IMR-90 (cell line): ENCODE measurements at regions not wholly inside any gene's neighbourhood (a gene's known extent, or its start where the extent isn't known, plus 50 kb on each side); places are given as distances from the start of the nearest gene placed in this dataset.

ENCODE experiments used
- ATAC-seq: fragments of 200-7000 bp; cut with Tn5 transposase; 2 replicates; pipeline ENCODE4 v1.9.1; 2020; ENCODE audit warnings: low read depth, mild to moderate bottlenecking, moderate library complexity
- BruUV-seq: library from RNA; stranded (reverse); fragments of 400-500 nt; replicated peaks from 2 replicates; lab custom pipeline; 2021; lab: Mats Ljungman, UMichigan
- CTCF ChIA-PET: fragments of 300-600 bp; formaldehyde crosslinking; extraction: SDS; loops from one replicate; lab custom pipeline; 2021; ENCODE audit warnings: antibody characterized with exemption; lab: Yijun Ruan, JAX
- POLR2A ChIA-PET: fragments of 300-600 bp; sonication (Branson Sonifier 250); formaldehyde crosslinking; loops from one replicate; lab custom pipeline; 2022; ENCODE audit warnings: antibody characterized with exemption; ENCODE audit not compliant: unreplicated experiment; lab: Charles Lee
- DNase-seq: peaks from one replicate; pipeline ENCODE4 v3.0.0; 2013
- H2AFZ ChIP-seq: replicated peaks from 2 replicates; pipeline ENCODE3; 2013; ENCODE audit warnings: low read length, mild to moderate bottlenecking; ENCODE audit not compliant: poor library complexity
- H2AK5ac ChIP-seq: 2 replicates; pipeline ENCODE4 v1.6.1; 2013; ENCODE audit warnings: low read depth, low read length, inconsistent platforms
- H2AK9ac ChIP-seq: replicated peaks from 2 replicates; pipeline ENCODE3; 2013; ENCODE audit warnings: mild to moderate bottlenecking, low read depth, low read length, moderate library complexity; ENCODE audit not compliant: poor library complexity
- H2BK120ac ChIP-seq: 2 replicates; pipeline ENCODE4 v1.6.1; 2013; ENCODE audit warnings: low read depth, low read length, inconsistent platforms
- H2BK15ac ChIP-seq: 3 replicates; pipeline ENCODE4 v1.6.1; 2013; ENCODE audit warnings: low read depth, low read length, inconsistent platforms
- H2BK20ac ChIP-seq: 2 replicates; pipeline ENCODE4 v1.6.1; 2013; ENCODE audit warnings: low read depth, mild to moderate bottlenecking, inconsistent platforms, low read length, moderate library complexity
- H2BK5ac ChIP-seq: 2 replicates; pipeline ENCODE4 v1.6.1; 2013; ENCODE audit warnings: mild to moderate bottlenecking, low read depth, low read length, inconsistent platforms; ENCODE audit not compliant: poor library complexity, severe bottlenecking
- H3K14ac ChIP-seq: replicated peaks from 2 replicates; pipeline ENCODE4 v1.6.1; 2013; ENCODE audit warnings: low read depth, low read length, inconsistent platforms
- H3K18ac ChIP-seq: 2 replicates; pipeline ENCODE4 v1.6.1; 2013; ENCODE audit warnings: low read depth, low read length, control low read depth
- H3K23ac ChIP-seq: 2 replicates; pipeline ENCODE4 v1.6.1; 2013; ENCODE audit warnings: low read depth, low read length, inconsistent platforms
- H3K27ac ChIP-seq: 2 replicates; pipeline ENCODE4 v1.5.1; 2013; ENCODE audit warnings: mild to moderate bottlenecking, control low read depth, low read length; ENCODE audit not compliant: insufficient read depth
- H3K27me3 ChIP-seq: 2 replicates; pipeline ENCODE4 v1.6.1; 2013; ENCODE audit warnings: low read length; ENCODE audit not compliant: control insufficient read depth, insufficient read depth
- H3K36me3 ChIP-seq: 2 replicates; pipeline ENCODE4 v1.6.1; 2013; ENCODE audit warnings: low read length, mixed read lengths; ENCODE audit not compliant: control insufficient read depth, insufficient read depth
- H3K4ac ChIP-seq: 2 replicates; pipeline ENCODE4 v1.6.1; 2013; ENCODE audit warnings: low read depth, low read length, inconsistent platforms
- H3K4me1 ChIP-seq: 2 replicates; pipeline ENCODE4 v1.6.1; 2013; ENCODE audit warnings: low read length, mixed read lengths; ENCODE audit not compliant: control insufficient read depth, insufficient read depth
- H3K4me2 ChIP-seq: 2 replicates; pipeline ENCODE4 v1.6.1; 2013; ENCODE audit warnings: low read depth, mild to moderate bottlenecking, control low read depth, low read length, moderate library complexity
- H3K4me3 ChIP-seq: 2 replicates; pipeline ENCODE4 v1.5.1; 2013; ENCODE audit warnings: low read depth, mild to moderate bottlenecking, control low read depth, low read length, moderate library complexity; ENCODE audit not compliant: insufficient read depth
- H3K56ac ChIP-seq: 2 replicates; pipeline ENCODE4 v1.6.1; 2013; ENCODE audit warnings: low read length, inconsistent platforms; ENCODE audit not compliant: insufficient read depth; ENCODE audit errors: extremely low read depth
- H3K79me1 ChIP-seq, 2 experiments: 2 replicates each; pipeline ENCODE4 v1.6.1; 2013; ENCODE audit warnings: low read length in 2 of 2, inconsistent platforms in 1 of 2, low read depth in 1 of 2
- H3K9ac ChIP-seq: 2 replicates; pipeline ENCODE4 v1.6.1; 2013; ENCODE audit warnings: low read depth, low read length, control low read depth
- H3K9me1 ChIP-seq: 2 replicates; pipeline ENCODE4 v1.6.1; 2013; ENCODE audit warnings: low read length, inconsistent platforms; ENCODE audit not compliant: insufficient read depth
- H3K9me3 ChIP-seq: 2 replicates; pipeline ENCODE4 v1.6.1; 2013; ENCODE audit warnings: low read length; ENCODE audit not compliant: control insufficient read depth, insufficient read depth
- H4K20me1 ChIP-seq: 2 replicates; pipeline ENCODE4 v1.6.1; 2013; ENCODE audit warnings: low read length, inconsistent platforms; ENCODE audit not compliant: insufficient read depth
- H4K5ac ChIP-seq: 2 replicates; pipeline ENCODE4 v1.6.1; 2013; ENCODE audit warnings: mild to moderate bottlenecking, low read depth, low read length, control low read depth
- H4K8ac ChIP-seq, 2 experiments: 2 replicates each; pipeline ENCODE4 v1.6.1; 2013; ENCODE audit warnings: low read depth in 2 of 2, low read length in 2 of 2, control low read depth in 1 of 2, inconsistent platforms in 1 of 2
- H4K91ac ChIP-seq: 2 replicates; pipeline ENCODE4 v1.6.1; 2013; ENCODE audit warnings: low read depth, low read length, inconsistent platforms; ENCODE audit not compliant: insufficient read depth
- BHLHE40 ChIP-seq: fragments of 150-350 bp; IDR thresholded peaks from 2 replicates; pipeline ENCODE4 v1.6.1; 2016; ENCODE audit warnings: mild to moderate bottlenecking, low read depth, low read length
- CEBPB ChIP-seq: IDR thresholded peaks from 2 replicates; pipeline ENCODE4 v1.6.1; 2012; ENCODE audit warnings: low read depth, low read length, improper control_type of control experiment
- FOS ChIP-seq: fragments of 150-350 bp; IDR thresholded peaks from 2 replicates; pipeline ENCODE4 v1.6.1; 2016; ENCODE audit warnings: low read depth, low read length
- MXI1 ChIP-seq: IDR thresholded peaks from 2 replicates; pipeline ENCODE4 v1.6.1; 2012; ENCODE audit warnings: low read depth, mild to moderate bottlenecking, low read length, moderate library complexity, borderline replicate concordance
- POLR2A ChIP-seq: IDR thresholded peaks from 2 replicates; pipeline ENCODE4 v1.6.1; 2012; ENCODE audit warnings: mild to moderate bottlenecking, low read depth, low read length
- WGBS, 2 experiments: methylation state at CpG; one replicate each; pipeline versions ENCODE4 v1.1.5 to v1.1.7; 2013; ENCODE audit warnings: missing lambda C conversion rate in 2 of 2; ENCODE audit not compliant: insufficient read length in 1 of 2; ENCODE audit errors: extremely low coverage in 2 of 2; 5-methylcytosine and 5-hydroxymethylcytosine counted together
- dilution Hi-C: fragments of 300-500 bp; cut with HindIII; formaldehyde crosslinking; loops from one replicate; pipeline ENCODE4 v1.14.3; 2018; ENCODE audit warnings: low sequenced_read_pairs; ENCODE audit not compliant: unreplicated experiment
- in situ Hi-C: fragments of 300-500 bp; cut with MboI; formaldehyde crosslinking; loops from 3 replicates; pipeline ENCODE4 v1.14.3; 2019; ENCODE audit warnings: low sequenced_read_pairs, inconsistent platforms, mixed read lengths
- intact Hi-C: fragments of 100-400 bp; cut with micrococcal nuclease; formaldehyde crosslinking; loops from 2 replicates; pipeline ENCODE4 v1.10.0; 2022
- TF ChIP-seq, protein P1 (sequence below): fragments of 150-350 bp; IDR thresholded peaks from 2 replicates; pipeline ENCODE4 v1.6.1; 2017; ENCODE audit warnings: mild to moderate bottlenecking, antibody characterized with exemption, low read length, low read depth

DNA sequence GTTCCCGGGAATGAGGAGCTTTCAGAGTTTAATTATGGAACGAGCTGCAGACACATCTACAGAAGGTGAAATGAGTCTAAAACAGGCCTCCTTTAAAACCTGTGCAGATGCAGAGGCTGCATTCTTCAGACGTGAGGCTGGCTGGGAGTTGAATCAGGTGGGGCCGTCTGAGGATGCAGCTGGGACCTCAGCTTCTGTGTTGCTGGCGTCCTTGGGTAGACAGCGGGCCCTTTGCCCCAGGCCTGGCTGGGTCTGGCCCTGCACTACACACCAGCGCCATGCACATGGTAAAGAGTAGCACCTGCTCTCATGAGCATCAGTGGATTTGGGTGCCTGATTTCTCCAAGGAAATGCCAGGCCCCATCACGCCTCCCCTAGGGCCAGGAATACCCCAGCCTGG is 67.3 kb downstream of the TMEM18 start:
- no peak overlapping the region for H2AK5ac ChIP-seq
- no peak overlapping the region for H3K4me3 ChIP-seq
- no peak overlapping the region for H3K4ac ChIP-seq
- H3K27me3 ChIP-seq: no peaks in the 10 kb centered on the region
- no peaks in the 10 kb centered on the region for H3K79me1 ChIP-seq
- H2BK20ac ChIP-seq: no peak overlapping the region
- ChIA-PET POLR2A (no interaction called here), CTCF (no interaction called here)
- no peak overlapping the region for H4K8ac ChIP-seq
- peaks cover 41% of the 10 kb centered on the region for H3K9me3 ChIP-seq
- no peak overlapping the region for H3K23ac ChIP-seq
- no peak overlapping the region for H3K27ac ChIP-seq
- no peak for TF ChIP-seq MXI1
- TF ChIP-seq POLR2A: no peak
- no peak for TF ChIP-seq FOS
- TF ChIP-seq BHLHE40: no peak
- no peak for TF ChIP-seq CEBPB
- TF ChIP-seq, protein P1, sequence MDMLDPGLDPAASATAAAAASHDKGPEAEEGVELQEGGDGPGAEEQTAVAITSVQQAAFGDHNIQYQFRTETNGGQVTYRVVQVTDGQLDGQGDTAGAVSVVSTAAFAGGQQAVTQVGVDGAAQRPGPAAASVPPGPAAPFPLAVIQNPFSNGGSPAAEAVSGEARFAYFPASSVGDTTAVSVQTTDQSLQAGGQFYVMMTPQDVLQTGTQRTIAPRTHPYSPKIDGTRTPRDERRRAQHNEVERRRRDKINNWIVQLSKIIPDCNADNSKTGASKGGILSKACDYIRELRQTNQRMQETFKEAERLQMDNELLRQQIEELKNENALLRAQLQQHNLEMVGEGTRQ: no peak
- H2AK9ac ChIP-seq: no peak overlapping the region
- H2BK5ac ChIP-seq: no peak overlapping the region
- H3K4me1 ChIP-seq: no peaks in the 10 kb centered on the region
- H3K4me2 ChIP-seq: no peak overlapping the region
- intact Hi-C loops (no loop called here), dilution Hi-C loops (no loop called here), in situ Hi-C loops (no loop called here)
- H3K18ac ChIP-seq: no peak overlapping the region
- H2BK120ac ChIP-seq: no peak overlapping the region
- H3K9ac ChIP-seq: no peak overlapping the region
- no peaks in the 10 kb centered on the region for H4K20me1 ChIP-seq
- H3K14ac ChIP-seq: no peak overlapping the region
- no peak overlapping the region for H4K5ac ChIP-seq
- no peak for ATAC-seq
- 65% methylated on average over 5 of the region's 8 CpGs; no CpG with 5 or more reads in 1 of the 2 experiments for WGBS, 2 experiments
- no peak overlapping the region for H2AFZ ChIP-seq
- H3K56ac ChIP-seq: no peak overlapping the region
- BruUV-seq: no TSS peak
- no peak for DNase-seq
- H3K36me3 ChIP-seq: no peaks in the 10 kb centered on the region
- no peaks in the 10 kb centered on the region for H3K9me1 ChIP-seq
- no peak overlapping the region for H2BK15ac ChIP-seq
- H4K91ac ChIP-seq: no peak overlapping the region
